ENCODE measurements at regions not wholly inside any gene's neighbourhood (a gene's known extent, or its start where the extent isn't known, plus 50 kb on each side); places are given as distances from the start of the nearest gene placed in this dataset.

- intact Hi-C loops (cut with DNase I; ENCODE audit: low total_unique reads) = no loop called here
- Histone ChIP-seq H3K36me3 (no peaks in the 10 kb centered on the region), H3K27me3 (peaks cover 0 to under 1% of the 10 kb centered on the region in 2 donors), H3K27ac (no peak overlapping the region), H3K9me3 (no peaks in the 10 kb centered on the region), H3K4me1 (peaks cover 0 to 2% of the 10 kb centered on the region in 2 donors), H3K4me3 (no peak overlapping the region)
- no peak for TF ChIP-seq POLR2A (IDR thresholded peaks at IDR 0.05)
- no peak for TF ChIP-seq CTCF (IDR thresholded peaks at IDR 0.05)
- DNase-seq = no peak
Observed at GRCh38 chr4:3865986-3866812, 100.0 kb downstream of the ADRA2C start.

GRCh38 chr4:3866813-3867129 is 100.6 kb downstream of the ADRA2C start:
- H3K4me1 ChIP-seq = peaks cover 0 to 7% of the 10 kb centered on the region in 2 donors
- peak in 1 of 2 donors; percentile 7 for DNase-seq
- intact Hi-C loops (cut with DNase I; ENCODE audit: low total_unique reads) = no loop called here
- H3K4me3 ChIP-seq = no peak overlapping the region
- TF ChIP-seq POLR2A (IDR thresholded peaks at IDR 0.05) (no peak), CTCF (IDR thresholded peaks at IDR 0.05) (no peak)
- no peak overlapping the region for H3K27ac ChIP-seq
- H3K27me3 ChIP-seq = peaks cover 0 to 4% of the 10 kb centered on the region in 2 donors
- no peaks in the 10 kb centered on the region for H3K9me3 ChIP-seq
- H3K36me3 ChIP-seq = no peaks in the 10 kb centered on the region

GRCh38 chr4:3867403-3868100 is 101.4 kb downstream of the ADRA2C start:
- intact Hi-C loops (cut with DNase I; ENCODE audit: low total_unique reads) = no loop called here
- Histone ChIP-seq H3K4me1 (peaks cover 0 to 11% of the 10 kb centered on the region in 2 donors), H3K36me3 (no peaks in the 10 kb centered on the region), H3K27ac (no peak overlapping the region), H3K4me3 (no peak overlapping the region), H3K9me3 (no peaks in the 10 kb centered on the region), H3K27me3 (peaks cover 4 to 7% of the 10 kb centered on the region in 2 donors)
- no peak for TF ChIP-seq POLR2A (IDR thresholded peaks at IDR 0.05)
- TF ChIP-seq CTCF (IDR thresholded peaks at IDR 0.05) = no peak
- peak in 1 of 2 donors; percentile 1 for DNase-seq

GRCh38 chr4:3868211-3869173 is 102.3 kb downstream of the ADRA2C start:
- Histone ChIP-seq H3K9me3 (no peaks in the 10 kb centered on the region), H3K4me1 (peaks cover 0 to 11% of the 10 kb centered on the region in 2 donors), H3K27ac (no peak overlapping the region), H3K27me3 (peaks cover 6 to 16% of the 10 kb centered on the region in 2 donors), H3K4me3 (no peak overlapping the region), H3K36me3 (no peaks in the 10 kb centered on the region)
- intact Hi-C loops (cut with DNase I; ENCODE audit: low total_unique reads) = no loop called here
- TF ChIP-seq CTCF (IDR thresholded peaks at IDR 0.05) (no peak), POLR2A (IDR thresholded peaks at IDR 0.05) (no peak)
- DNase-seq = peak in 1 of 2 donors; percentile 8
